ENCODE measurements at regions not wholly inside any gene's neighbourhood (a gene's known extent, or its start where the extent isn't known, plus 50 kb on each side); places are given as distances from the start of the nearest gene placed in this dataset.

DNA sequence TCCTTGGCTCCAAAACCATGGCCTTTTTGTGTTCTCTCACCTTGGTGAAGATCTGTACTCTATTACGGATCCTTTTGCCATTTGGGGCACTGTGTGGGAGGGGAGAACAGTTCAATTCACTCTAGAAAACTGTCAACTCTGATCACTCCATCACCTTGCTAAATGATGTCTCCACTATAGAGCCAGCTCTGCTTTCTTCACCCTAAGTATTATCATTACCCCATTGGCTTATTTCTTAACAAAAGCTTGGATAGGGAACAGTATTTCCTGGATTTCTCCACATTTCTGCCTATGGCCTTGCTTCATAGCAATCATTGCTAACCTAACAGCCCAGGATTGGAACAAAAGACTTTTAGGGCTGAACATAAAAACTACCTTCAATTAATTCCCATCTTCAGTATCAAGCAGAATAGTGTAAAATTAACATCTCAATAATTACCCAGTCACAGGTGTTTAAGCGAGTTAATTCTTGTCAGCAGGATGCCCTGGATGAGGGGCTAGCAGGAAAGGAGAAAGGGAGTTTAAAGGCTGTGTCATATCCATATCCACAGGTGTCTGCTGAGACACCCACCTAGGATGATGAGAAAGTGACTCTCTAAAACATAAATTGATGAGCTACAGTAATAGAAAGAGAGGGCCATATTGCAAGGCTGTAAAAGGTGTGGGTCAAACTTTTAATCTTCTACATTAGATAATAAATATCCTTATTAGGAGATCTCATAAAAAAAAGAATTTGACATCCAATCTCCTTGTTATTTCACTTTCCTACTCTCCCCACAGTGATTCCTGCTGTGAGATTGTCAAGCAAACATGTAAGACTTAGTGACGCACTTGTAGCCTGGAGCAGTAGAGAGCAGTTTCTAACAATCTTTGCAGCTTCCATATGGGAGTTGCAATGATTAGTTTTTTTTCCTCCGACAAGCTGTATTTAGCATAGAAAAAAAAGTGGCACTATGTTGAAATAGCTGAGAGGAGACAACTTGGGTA is 589.5 kb upstream of the NXPH2 start:
- TF ChIP-seq, protein P1, sequence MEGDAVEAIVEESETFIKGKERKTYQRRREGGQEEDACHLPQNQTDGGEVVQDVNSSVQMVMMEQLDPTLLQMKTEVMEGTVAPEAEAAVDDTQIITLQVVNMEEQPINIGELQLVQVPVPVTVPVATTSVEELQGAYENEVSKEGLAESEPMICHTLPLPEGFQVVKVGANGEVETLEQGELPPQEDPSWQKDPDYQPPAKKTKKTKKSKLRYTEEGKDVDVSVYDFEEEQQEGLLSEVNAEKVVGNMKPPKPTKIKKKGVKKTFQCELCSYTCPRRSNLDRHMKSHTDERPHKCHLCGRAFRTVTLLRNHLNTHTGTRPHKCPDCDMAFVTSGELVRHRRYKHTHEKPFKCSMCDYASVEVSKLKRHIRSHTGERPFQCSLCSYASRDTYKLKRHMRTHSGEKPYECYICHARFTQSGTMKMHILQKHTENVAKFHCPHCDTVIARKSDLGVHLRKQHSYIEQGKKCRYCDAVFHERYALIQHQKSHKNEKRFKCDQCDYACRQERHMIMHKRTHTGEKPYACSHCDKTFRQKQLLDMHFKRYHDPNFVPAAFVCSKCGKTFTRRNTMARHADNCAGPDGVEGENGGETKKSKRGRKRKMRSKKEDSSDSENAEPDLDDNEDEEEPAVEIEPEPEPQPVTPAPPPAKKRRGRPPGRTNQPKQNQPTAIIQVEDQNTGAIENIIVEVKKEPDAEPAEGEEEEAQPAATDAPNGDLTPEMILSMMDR (IDR thresholded peaks at IDR 0.05; ENCODE audit: insufficient read depth, low read length, poor library complexity, severe bottlenecking), result no peak
- TF ChIP-seq EZH2phosphoT487 (conservative IDR thresholded peaks at IDR 0.05; ENCODE audit: low read length), result no peak
